GM12878 (cell line): ENCODE measurements at regions not wholly inside any gene's neighbourhood (a gene's known extent, or its start where the extent isn't known, plus 50 kb on each side); places are given as distances from the start of the nearest gene placed in this dataset.
"Not testable (repeated sequence)": the region's sequence is repeated elsewhere in the genome, so short reads cannot be mapped to it uniquely, and the experiment has no call there.

Source experiments
- CEBPB ChIP-seq, 2 experiments: fragments of 150-350 bp in 1 of 2; IDR thresholded peaks; 2 replicates each; pipeline ENCODE4 v1.6.1; 2012 to 2014; ENCODE audit warnings: low read depth in 2 of 2, low read length in 2 of 2, borderline replicate concordance in 1 of 2, inconsistent platforms in 1 of 2
- HDAC6 ChIP-seq: fragments of 200-600 bp; sonication (generic); IDR thresholded peaks from one replicate; pipeline ENCODE4 v1.8.0; 2017; ENCODE audit warnings: antibody characterized with exemption; ENCODE audit not compliant: unreplicated experiment
- MYC ChIP-seq: IDR thresholded peaks from 2 replicates; pipeline ENCODE4 v1.6.1; 2011; ENCODE audit warnings: mild to moderate bottlenecking, low read length, moderate library complexity, inconsistent platforms; ENCODE audit not compliant: insufficient read depth, insufficient replicate concordance, insufficient read length, severe bottlenecking
- POLR2AphosphoS2 ChIP-seq: IDR thresholded peaks from 2 replicates; pipeline ENCODE4 v1.6.1; 2011; ENCODE audit warnings: low read depth, mild to moderate bottlenecking, low read length, improper control_type of control experiment, moderate library complexity
- SUPT20H ChIP-seq: IDR thresholded peaks from 2 replicates; pipeline ENCODE4 v1.6.1; 2011; ENCODE audit warnings: low read depth, mild to moderate bottlenecking, low read length, moderate library complexity, borderline replicate concordance; ENCODE audit not compliant: control insufficient read depth
- SUZ12 ChIP-seq: fragments of 200-600 bp; sonication (generic); IDR thresholded peaks from one replicate; pipeline ENCODE4 v1.6.1; 2018; ENCODE audit warnings: antibody characterized with exemption, mild to moderate bottlenecking; ENCODE audit not compliant: unreplicated experiment
- TARDBP ChIP-seq: IDR thresholded peaks from 2 replicates; pipeline ENCODE4 v1.6.1; 2016; ENCODE audit warnings: borderline replicate concordance
- TF ChIP-seq, protein P1 (sequence below): IDR thresholded peaks from 2 replicates; pipeline ENCODE4 v1.6.1; 2012; ENCODE audit warnings: mild to moderate bottlenecking, low read depth, low read length
- TF ChIP-seq, protein P2 (sequence below), 3 experiments: IDR thresholded peaks in 2 of 3; conservative IDR thresholded peaks in 1 of 3; 2 replicates each; pipeline ENCODE4 v1.5.1; 2011; ENCODE audit warnings: low read depth in 3 of 3, low read length in 3 of 3, mild to moderate bottlenecking in 3 of 3, control low read depth in 2 of 3, moderate library complexity in 2 of 3, inconsistent platforms in 1 of 3, mixed read lengths in 1 of 3; ENCODE audit not compliant: control insufficient read depth in 2 of 3, insufficient read depth in 1 of 3; ENCODE audit errors: extremely low read depth in 1 of 3

DNA sequence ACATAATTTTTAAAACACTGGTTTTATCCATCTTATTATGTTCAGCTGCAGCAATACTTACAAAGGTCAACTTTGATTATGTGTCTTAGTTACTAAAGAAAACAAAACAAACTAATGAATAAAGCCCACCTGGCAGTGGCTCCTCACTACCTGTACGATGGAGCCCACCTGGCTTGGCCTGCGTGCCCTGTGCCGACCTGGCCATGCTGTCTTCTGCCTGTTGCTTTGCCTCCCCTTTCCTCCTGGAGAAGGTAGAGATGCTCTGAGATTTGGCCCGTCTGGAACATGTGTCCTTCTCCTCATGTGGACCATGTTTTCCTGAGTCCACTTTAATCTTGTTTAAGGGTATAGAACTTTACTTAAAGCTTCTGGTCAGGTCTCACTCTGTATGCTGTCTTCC lies 1426.0 kb upstream of the DEFB115 start:
- TF ChIP-seq, protein P1, sequence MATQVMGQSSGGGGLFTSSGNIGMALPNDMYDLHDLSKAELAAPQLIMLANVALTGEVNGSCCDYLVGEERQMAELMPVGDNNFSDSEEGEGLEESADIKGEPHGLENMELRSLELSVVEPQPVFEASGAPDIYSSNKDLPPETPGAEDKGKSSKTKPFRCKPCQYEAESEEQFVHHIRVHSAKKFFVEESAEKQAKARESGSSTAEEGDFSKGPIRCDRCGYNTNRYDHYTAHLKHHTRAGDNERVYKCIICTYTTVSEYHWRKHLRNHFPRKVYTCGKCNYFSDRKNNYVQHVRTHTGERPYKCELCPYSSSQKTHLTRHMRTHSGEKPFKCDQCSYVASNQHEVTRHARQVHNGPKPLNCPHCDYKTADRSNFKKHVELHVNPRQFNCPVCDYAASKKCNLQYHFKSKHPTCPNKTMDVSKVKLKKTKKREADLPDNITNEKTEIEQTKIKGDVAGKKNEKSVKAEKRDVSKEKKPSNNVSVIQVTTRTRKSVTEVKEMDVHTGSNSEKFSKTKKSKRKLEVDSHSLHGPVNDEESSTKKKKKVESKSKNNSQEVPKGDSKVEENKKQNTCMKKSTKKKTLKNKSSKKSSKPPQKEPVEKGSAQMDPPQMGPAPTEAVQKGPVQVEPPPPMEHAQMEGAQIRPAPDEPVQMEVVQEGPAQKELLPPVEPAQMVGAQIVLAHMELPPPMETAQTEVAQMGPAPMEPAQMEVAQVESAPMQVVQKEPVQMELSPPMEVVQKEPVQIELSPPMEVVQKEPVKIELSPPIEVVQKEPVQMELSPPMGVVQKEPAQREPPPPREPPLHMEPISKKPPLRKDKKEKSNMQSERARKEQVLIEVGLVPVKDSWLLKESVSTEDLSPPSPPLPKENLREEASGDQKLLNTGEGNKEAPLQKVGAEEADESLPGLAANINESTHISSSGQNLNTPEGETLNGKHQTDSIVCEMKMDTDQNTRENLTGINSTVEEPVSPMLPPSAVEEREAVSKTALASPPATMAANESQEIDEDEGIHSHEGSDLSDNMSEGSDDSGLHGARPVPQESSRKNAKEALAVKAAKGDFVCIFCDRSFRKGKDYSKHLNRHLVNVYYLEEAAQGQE: not testable (repeated sequence)
- not testable (repeated sequence) for TF ChIP-seq SUZ12; POLR2AphosphoS2; MYC; TARDBP; SUPT20H; HDAC6; CEBPB (IDR thresholded peaks at IDR 0.05; ENCODE audit: borderline replicate concordance in 1 of 2, low read depth in 2 of 2, low read length in 2 of 2)
- TF ChIP-seq, protein P2, sequence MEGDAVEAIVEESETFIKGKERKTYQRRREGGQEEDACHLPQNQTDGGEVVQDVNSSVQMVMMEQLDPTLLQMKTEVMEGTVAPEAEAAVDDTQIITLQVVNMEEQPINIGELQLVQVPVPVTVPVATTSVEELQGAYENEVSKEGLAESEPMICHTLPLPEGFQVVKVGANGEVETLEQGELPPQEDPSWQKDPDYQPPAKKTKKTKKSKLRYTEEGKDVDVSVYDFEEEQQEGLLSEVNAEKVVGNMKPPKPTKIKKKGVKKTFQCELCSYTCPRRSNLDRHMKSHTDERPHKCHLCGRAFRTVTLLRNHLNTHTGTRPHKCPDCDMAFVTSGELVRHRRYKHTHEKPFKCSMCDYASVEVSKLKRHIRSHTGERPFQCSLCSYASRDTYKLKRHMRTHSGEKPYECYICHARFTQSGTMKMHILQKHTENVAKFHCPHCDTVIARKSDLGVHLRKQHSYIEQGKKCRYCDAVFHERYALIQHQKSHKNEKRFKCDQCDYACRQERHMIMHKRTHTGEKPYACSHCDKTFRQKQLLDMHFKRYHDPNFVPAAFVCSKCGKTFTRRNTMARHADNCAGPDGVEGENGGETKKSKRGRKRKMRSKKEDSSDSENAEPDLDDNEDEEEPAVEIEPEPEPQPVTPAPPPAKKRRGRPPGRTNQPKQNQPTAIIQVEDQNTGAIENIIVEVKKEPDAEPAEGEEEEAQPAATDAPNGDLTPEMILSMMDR (IDR thresholded peaks at IDR 0.05 in 2 of 3, conservative IDR thresholded peaks at IDR 0.05 in 1 of 3; ENCODE audit: control insufficient read depth in 2 of 3, extremely low read depth in 1 of 3, insufficient read depth in 1 of 3, low read depth in 3 of 3, low read length in 3 of 3): not testable (repeated sequence)
